HG02970 (cell line): ENCODE measurements at regions not wholly inside any gene's neighbourhood (a gene's known extent, or its start where the extent isn't known, plus 50 kb on each side); places are given as distances from the start of the nearest gene placed in this dataset.
A peak's percentile ranks its signal among the peaks of the same experiment; 100 is the strongest.
"Not testable (repeated sequence)": the region's sequence is repeated elsewhere in the genome, so short reads cannot be mapped to it uniquely, and the experiment has no call there.

Experiments
- ATAC-seq: cut with Tn5 transposase; IDR thresholded peaks from one replicate; pipeline ENCODE4 v1.9.1; 2021; ENCODE audit warnings: mild to moderate bottlenecking, moderate library complexity, moderate number of reproducible peaks; ENCODE audit not compliant: unreplicated experiment, low FRiP score

DNA sequence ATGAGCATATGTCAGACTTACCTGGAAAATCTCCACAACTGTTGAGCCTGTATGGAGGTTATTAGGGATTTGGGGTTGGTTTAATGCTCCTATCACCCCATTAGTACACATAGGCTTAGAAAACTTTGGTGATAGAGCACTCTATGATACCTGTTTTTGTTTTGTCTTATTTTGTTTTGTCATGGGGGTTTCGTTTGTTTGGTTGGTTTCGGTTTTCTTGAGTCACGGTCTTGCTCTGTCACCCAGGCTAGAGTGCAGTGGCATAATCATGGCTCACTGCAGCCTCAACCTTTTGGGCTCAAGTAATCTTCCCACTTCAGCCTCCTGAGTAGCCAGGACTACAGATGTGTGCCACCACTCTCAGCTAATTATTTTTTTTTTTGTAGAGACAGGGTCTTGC lies 70.0 kb downstream of the MZT1 start:
- no peak for ATAC-seq

DNA sequence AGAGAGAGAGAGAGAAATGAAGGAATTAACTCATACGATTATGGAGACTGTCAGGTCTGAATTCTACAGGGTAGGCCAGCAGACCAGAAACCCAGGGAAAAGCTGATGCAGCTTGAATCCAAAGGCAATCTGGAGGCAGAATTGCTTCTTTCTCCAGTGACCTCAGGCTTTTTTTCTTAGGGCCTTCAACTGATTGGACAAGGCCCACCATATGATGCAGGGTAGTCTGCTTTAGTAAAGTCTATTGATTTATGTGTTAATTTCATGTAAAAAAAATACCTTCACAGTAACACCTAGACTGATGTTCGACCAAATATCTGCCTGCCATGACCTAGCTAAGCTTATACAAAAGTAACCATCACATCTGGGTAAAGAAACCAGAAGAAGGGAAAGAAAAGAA lies 71.1 kb downstream of the MZT1 start:
- ATAC-seq, result no peak

DNA sequence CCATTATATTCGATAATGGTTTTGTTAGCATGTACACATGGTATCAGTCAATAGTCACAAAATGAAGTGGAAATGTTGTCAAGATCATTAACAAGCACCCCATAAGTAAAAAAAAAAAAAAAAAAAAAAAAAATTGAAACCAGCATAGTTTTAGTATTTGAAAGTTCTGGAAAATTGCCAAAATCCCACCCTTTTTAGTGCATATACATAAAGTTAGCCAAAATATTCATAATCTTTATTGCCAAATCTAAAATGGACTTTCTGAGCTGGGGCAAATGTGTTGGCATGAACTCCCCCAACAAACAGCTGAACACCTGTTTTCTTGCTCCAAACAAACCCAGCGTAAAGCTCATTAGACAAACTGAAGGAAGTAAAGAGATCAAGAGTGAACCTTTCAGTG lies 73.9 kb downstream of the MZT1 start:
- ATAC-seq, result no peak

DNA sequence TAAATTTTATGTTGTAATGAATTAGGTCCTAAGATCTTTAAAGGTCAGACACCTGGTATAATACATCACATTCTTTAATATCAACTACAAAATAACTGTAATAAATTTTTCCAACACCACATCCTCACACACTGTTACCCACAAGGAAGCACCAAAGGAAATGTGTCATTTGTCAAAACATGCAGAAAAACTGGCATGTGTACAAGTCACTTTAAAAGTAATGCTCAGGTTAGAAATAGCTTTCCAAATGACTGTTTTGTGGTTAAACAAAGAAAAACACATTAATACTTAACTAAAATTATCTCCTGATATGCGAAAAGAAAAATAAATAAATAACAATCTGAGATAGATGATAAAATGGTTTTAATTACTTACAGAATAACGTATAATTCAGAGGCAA lies 74.7 kb downstream of the MZT1 start:
- no peak for ATAC-seq

DNA sequence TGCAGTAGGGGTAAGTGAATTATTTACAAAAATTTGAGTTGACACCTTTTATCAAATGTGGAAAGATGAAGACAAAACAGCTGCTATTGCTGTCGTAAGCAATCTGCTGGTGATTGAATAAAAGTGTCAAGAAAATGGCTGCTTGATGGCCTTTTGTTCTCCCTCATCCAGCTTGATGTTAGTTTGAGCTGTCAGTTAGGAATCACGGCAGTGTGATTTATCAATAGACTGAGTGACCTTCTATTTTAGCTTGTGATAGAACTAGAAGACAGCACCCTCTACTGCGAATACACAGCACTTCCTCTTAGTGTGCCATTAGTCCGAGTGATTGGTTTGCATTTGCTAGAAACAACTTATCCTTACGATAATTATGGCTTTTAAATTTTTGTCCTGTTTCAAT lies 76.3 kb downstream of the MZT1 start:
- ATAC-seq, result no peak

DNA sequence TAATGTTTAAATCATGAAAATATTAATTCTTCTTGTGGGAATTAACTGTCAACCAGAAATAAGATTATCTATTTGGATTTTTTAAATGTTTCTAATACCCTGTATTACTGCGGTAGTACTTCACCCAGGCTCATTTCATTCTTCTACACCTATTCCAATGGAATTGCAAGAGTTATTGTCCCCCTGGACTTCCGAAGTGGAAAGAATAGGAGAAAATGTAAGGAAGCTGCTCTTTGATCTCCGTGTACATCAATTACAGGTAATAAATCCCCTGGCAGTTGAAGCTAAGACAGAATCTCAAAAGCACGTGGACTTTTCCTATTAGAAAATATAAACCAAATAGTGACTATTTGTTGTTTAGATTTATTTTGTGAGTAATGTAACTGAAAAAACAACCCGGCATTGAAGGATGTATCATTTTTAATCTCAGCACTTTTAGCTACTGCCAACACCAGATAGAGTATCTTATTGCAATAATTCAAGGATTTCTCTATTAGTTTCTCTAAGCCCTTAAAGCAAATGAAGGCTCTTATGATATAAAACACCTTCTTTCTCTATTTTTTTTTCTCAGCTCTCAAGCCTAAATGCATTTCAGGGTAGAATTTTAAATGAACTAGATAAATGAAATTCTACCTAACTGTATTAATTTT lies 77.3 kb downstream of the MZT1 start:
- ATAC-seq, result no peak

DNA sequence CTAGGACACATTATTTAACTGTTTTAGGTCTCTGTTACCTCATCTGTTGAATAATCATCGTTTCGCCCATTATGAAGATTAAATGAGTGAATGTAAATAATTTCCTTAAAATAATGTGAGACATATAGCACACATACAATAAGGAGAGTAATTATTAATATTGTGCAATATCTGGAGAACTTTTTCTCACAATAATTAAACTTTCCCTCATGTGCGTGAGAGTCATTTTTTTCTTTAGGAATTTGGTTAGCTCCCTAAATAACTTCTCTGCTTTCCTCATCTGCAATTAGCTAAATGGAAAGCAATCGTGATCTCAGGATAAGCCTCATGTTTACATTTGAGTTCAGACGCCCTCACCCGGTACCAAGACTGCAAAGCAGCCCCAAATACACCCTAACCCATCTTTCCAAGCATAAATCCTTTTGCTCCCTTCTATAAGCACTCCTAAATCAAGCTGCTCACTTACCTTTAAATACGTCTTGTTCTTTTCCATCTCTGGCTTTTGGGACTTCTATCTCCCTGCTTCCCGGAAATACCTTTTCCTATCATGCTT lies 78.8 kb downstream of the MZT1 start:
- ATAC-seq, result no peak

DNA sequence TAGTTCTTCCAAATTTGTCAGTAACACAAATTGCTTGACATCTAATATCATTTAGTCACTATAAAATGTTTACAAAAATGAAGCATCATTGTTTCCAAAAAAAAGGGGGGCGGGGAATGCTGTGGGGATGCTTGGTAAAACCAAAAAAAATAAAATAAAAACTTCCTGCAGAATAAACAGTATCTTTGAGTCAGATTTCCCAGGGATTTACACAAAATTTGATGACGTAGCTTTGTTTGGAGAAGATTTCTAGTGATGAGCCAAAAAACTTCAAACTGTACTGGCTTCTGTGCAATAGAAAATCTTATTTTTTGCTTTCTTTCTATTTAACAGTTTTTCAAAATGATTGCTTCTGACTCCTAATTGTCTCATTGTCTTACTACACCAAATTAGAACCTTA lies 80.0 kb downstream of the MZT1 start:
- ATAC-seq, result no peak

DNA sequence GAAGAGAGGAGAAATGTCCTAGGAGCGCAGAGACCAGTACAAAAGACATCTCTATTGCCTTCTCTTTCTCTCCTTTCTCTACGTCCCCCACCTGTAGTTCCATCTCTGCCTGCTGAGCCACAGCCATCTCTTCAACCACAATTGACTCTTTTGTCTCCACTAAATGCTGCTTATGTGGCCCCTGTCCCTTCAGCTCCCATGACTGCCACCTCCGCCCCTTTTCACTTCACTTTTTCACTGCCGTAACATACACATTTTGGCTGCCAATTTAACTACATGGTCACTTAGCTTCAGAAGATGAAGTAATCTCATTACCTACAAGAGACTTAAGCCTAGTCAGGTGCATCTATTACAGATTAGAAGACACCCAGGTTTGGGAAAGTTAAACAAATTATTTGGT lies 81.9 kb downstream of the MZT1 start:
- no peak for ATAC-seq

DNA sequence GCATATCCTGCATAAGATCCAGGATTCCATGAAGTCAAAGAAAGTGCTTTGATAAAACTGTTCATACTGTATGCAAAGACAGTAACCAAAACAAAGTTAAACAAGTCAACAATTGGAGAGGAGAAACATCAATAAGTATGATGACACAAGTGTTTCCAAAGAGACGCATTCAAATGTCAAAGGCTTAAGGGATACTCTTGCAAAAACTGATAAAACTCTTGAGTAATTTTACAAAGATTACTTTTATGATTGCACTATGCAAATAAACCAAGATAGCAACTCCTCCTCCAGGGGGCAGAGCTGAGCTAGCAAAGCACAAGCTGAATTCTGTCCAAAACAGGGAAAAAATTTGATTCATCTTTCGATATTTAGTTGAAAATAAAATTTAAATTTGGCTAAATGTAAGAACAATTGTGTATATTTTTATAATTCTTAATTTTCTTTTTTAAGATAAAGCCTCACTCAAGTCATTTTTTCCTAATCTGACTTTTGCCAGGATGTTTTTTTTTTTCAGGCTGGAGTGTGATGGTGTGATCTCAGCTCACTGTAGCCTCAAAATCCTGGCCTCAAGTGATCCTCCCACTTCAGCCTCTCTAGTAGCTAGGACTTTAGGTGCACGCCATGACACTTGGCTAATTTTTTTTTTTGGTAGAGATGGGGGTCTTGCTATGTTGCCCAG lies 84.0 kb downstream of the MZT1 start:
- ATAC-seq, result peak; percentile 55

DNA sequence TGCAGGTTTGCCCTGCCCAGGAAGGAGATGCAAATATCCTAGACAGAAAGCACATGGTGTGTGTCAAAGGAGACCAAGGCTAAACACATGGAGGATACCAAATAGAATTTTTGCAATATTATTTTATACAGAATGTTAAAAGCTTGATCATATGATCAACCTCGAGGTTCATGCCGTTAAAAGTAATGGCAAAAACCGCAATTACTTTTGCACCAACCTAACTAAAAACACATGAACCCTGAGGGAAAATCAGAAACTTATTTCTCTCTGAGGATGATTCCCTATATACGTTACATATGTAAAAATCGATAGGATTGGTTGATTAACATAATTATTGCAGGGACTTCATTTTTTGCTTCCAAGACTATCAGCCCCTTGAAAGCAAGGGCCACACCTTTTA lies 88.1 kb downstream of the MZT1 start:
- ATAC-seq, result no peak

DNA sequence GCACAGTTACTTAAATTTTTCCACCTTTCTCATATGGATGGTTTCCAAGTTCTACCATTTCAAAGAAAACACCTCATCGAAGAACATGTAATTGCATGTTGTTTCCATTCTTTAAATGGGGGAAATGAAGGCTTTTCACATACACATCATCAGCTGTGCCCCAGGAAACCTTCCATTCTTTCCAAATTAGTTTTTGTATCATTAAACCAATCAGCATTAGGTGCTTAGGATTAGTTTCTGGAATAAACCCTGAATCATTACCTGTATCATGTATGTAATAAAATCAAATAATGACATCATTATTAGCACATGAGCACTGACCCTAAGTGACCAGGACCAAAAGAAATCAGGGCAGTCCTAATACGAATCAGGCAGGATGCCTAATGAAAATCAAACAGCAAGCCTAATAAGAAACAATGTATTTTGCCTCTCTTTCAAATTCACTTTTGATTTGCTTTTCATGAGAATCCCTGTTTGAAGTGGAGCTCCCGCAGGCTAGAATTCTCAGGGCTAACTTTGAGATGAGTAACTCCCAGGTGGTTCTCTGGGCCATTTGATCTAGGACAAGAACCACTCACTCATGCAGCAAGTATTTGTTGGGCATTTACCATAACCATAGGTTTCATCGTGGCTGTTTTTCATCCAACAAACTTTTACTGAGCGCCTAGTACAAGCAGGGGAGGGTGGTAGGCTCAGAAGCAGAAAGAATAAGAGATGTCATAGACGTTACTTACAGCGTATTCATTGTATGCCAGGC lies 89.2 kb downstream of the MZT1 start:
- ATAC-seq, result no peak

DNA sequence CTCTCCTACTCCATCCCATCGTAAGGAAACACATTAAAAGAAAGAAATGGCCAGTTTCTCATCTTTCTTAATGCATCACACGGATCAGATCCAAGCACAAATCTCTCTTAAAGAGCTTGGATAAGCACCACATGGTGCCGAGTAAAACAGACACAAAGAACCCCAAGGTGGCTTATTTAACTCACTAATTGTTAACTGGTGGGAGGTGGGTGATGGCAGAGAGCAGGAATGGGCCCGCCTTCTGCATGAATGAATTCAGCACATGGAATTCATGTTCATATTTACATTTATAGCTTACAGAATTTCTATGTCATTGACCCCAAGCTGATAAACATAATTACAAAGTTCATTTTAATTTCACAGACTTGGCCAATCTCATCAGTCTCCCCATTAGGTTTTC lies 89.9 kb downstream of the MZT1 start:
- ATAC-seq, result no peak

DNA sequence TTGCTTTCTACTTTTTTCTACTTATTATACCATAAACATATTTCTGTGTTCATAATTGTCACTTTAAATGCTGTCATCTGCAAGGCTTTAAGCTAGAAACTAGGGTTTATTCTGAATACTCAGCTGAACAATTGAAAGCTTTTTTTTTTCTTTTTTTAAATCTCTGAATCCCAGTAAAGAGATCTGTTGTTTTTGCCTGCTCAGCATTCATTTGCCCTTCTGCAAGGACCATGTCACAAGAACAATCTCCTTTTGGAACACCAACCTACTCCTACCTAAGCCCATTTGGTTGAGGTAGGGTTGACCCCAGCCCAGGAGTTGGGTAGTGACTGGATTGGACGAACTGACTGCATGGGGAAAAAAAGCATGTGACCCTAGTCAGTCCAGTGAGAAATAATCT lies 92.6 kb downstream of the MZT1 start:
- ATAC-seq, result no peak

DNA sequence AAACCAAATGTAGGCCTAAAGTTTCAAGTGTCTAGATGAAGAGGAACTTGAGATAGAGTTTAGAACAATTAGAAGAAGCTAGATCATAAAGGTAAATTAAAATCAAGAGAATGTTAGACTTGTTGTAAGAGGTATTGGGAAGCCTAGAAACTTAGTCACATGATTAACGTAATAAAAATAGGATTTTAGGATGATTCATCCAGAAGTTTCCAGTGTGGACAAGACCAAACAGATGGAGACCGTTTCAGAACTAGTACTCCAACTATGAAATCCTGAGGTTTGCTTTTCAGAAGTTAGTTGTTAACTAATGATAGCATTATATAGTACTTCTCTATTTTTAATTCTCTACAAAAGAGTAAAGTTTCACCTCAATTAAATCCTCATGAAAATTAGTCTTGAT lies 104.9 kb downstream of the MZT1 start:
- no peak for ATAC-seq

DNA sequence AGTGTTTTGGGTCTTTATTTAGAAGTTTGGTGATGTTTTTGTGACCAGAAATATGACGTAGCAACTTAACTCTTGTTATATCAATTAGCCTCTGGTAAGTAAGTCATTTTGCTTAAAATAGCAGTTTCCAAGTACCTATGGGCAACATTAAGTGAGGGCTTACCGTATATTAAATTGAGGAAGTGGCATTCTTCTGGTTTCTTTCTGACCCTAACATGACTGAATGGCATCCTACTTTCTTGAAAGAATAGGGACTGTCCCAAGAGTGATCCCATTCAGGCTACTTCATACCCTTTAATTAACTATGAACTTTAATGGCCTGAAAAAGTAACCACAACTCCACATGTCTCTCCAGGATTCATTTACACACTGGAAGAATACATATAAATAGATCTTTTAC lies 106.6 kb downstream of the MZT1 start:
- no peak for ATAC-seq

DNA sequence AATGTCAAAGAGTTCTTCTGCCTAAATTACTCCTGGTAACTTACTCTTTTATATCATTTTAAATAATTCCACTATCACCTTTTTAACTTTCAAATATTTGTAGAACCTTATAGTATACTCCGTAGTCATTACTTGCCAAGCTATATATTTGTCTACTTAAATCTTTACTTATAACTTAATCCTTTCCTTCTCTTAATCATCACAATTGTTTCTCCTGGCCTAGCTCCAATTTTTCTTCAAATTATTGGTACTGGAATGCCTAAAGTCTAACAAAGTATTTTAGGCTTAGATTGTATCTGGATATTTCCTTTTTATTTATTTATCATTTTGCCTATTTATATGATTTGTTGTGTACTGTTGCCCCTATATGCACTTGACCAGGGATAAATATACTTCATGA lies 109.5 kb downstream of the MZT1 start:
- no peak for ATAC-seq

DNA sequence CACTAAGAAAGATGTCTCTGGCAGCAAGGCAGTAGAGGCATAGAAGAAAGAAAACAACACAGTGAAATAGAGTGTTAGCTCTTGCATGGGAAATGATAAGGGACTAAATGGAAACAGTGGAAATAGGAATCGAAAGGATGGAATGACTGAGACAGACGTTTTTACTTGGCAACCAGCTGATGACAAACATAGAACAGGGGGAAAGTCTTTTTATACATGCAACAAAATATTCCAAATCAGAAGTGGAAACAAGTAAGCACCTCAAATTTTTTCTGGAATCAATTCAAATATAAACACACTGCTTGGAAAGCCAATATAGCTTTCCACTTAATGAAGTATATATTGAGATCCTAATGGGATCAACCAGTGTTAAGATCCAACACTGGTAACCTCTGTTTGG lies 110.2 kb downstream of the MZT1 start:
- ATAC-seq, result no peak

DNA sequence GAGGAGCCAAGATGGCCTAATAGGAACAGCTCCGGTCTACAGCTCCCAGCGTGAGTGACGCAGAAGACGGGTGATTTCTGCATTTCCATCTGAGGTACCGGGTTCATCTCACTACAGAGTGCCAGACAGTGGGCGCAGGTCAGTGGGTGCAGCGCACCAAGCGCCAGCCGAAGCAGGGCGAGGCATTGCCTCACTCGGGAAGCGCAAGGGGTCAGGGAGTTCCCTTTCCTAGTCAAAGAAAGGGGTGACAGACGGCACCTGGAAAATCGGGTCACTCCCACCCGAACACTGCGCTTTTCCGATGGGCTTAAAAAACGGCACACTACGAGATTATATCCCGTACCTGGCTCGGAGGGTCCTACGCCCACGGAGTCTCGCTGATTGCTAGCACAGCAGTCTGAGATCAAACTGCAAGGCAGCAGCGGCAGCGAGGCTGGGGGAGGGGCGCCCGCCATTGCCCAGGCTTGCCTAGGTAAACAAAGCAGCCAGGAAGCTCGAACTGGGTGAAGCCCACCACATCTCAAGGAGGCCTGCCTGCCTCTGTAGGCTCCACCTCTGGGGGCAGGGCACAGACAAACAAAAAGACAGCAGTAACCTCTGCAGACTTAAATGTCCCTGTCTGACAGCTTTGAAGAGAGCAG lies 117.1 kb downstream of the MZT1 start:
- ATAC-seq, result not testable (repeated sequence)

DNA sequence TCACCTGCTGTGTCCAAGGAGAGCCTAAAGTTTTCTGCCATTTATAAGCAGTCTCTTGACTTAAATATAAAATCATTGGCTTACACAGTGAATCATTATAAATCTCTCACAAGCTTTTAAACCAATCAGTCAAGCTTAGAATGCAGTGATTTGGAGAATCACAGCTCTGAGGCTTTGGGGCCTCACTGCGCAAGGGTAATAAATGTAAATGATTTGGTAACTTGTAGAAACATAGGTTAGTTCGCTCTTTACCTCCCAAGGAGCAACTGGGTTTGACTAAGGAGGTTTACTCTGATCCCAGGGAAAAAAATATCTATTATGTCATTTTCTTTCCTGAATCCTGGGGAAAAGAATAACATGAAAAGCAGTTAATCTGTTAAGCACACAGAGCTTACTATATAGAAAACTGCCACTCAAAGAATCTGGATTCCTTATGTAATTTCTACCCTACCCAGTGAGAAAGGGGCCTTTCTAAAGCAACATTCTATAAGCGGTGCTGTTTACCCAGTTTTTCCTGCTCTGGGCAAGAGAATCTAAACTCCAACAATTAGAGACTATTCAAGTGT lies 128.2 kb downstream of the MZT1 start:
- ATAC-seq, result no peak
